Right cardiac atrium (tissue), 5 donors: ENCODE measurements at regions not wholly inside any gene's neighbourhood (a gene's known extent, or its start where the extent isn't known, plus 50 kb on each side); places are given as distances from the start of the nearest gene placed in this dataset.
"Not testable (repeated sequence)": the region's sequence is repeated elsewhere in the genome, so short reads cannot be mapped to it uniquely, and the experiment has no call there.

Source experiments
- ATAC-seq, 2 donors: fragments of 200-7000 bp; cut with Tn5 transposase; one replicate each; pipeline versions ENCODE4 v1.8.0 to v1.9.1; 2020; ENCODE audit warnings: moderate library complexity in 2 of 2, mild to moderate bottlenecking in 1 of 2
- DNase-seq, 3 donors: peaks; one replicate each; pipeline ENCODE4 v3.0.0-alpha.2; 2020
- H3K27ac ChIP-seq: one replicate; pipeline ENCODE4 v1.5.1; 2013; ENCODE audit warnings: mild to moderate bottlenecking, low read length, control low read depth, moderate library complexity
- H3K27me3 ChIP-seq: one replicate; pipeline ENCODE4 v1.6.1; 2013; ENCODE audit not compliant: control insufficient read depth, insufficient read depth
- H3K4me1 ChIP-seq: one replicate; pipeline ENCODE4 v1.6.1; 2013; ENCODE audit warnings: low read length; ENCODE audit not compliant: control insufficient read depth, insufficient read depth
- H3K4me3 ChIP-seq: one replicate; pipeline ENCODE4 v1.5.1; 2013; ENCODE audit warnings: low read length, control low read depth
- H3K9me3 ChIP-seq: one replicate; pipeline ENCODE4 v1.6.1; 2013; ENCODE audit warnings: low read length; ENCODE audit not compliant: control insufficient read depth
- WGBS: extraction: QIAGEN DNeasy Blood & Tissue Kit; methylation state at CpG from one replicate; pipeline ENCODE4 v1.1.7; 2013; 5-methylcytosine and 5-hydroxymethylcytosine counted together
- intact Hi-C, 4 donors: fragments of 100-400 bp; cut with DNase I; formaldehyde crosslinking; loops; one replicate each; pipeline versions ENCODE4 v1.11.0 to v1.14.0; 2022 to 2023
- donor health status: healthy with polysubstance abuse.
- donor health status: DM: no; HTN: yes; CAD: no.
- donor health status: DM: no; HTN: no; CAD: no.
- donor health status: DM: no; HTN: yes; CAD: no; lungs with severe emphysema.
- donor health status: DM: yes; HTN: yes; CAD: no.

GRCh38 chr13:81021284-81021840, 680.4 kb upstream of the SPRY2 start:
- H3K9me3 ChIP-seq, result peaks cover 3% of the 10 kb centered on the region
- no peaks in the 10 kb centered on the region for H3K4me1 ChIP-seq
- DNase-seq, result no peak
- 80% methylated on average over 5 of the region's 5 CpGs for WGBS
- H3K27me3 ChIP-seq, result no peaks in the 10 kb centered on the region
- H3K4me3 ChIP-seq, result no peak overlapping the region
- no peak overlapping the region for H3K27ac ChIP-seq
- intact Hi-C loops, result no loop called here
- ATAC-seq, result no peak

- Histone ChIP-seq H3K27me3 (no peaks in the 10 kb centered on the region), H3K4me1 (no peaks in the 10 kb centered on the region), H3K27ac (no peak overlapping the region), H3K9me3 (peaks cover 3% of the 10 kb centered on the region), H3K4me3 (no peak overlapping the region)
- intact Hi-C loops, result no loop called here
- 83% methylated on average over 2 of the region's 2 CpGs for WGBS
- ATAC-seq (no peak), DNase-seq (no peak)
Measured at GRCh38 chr13:81020010-81020409, 679.1 kb upstream of the SPRY2 start.

GRCh38 chr13:81018936-81019335, 678.0 kb upstream of the SPRY2 start:
- 66% methylated on average over 3 of the region's 3 CpGs for WGBS
- no peak overlapping the region for H3K4me3 ChIP-seq
- DNase-seq (no peak), ATAC-seq (no peak)
- H3K4me1 ChIP-seq, result no peaks in the 10 kb centered on the region
- H3K27ac ChIP-seq, result no peak overlapping the region
- intact Hi-C loops, result no loop called here
- peaks cover 3% of the 10 kb centered on the region for H3K9me3 ChIP-seq
- no peaks in the 10 kb centered on the region for H3K27me3 ChIP-seq

- intact Hi-C loops, result no loop called here
Measured at GRCh38 chr13:81017513-81018152, 676.7 kb upstream of the SPRY2 start.

GRCh38 chr13:81012031-81012430, 671.1 kb upstream of the SPRY2 start:
- DNase-seq (no peak), ATAC-seq (no peak)
- H3K4me3 ChIP-seq, result no peak overlapping the region
- no peak overlapping the region for H3K27ac ChIP-seq
- H3K27me3 ChIP-seq, result no peaks in the 10 kb centered on the region
- intact Hi-C loops, result no loop called here
- H3K4me1 ChIP-seq, result no peaks in the 10 kb centered on the region
- 91% methylated on average over 4 of the region's 4 CpGs for WGBS
- no peaks in the 10 kb centered on the region for H3K9me3 ChIP-seq

More at GRCh38 chr13:81017513-81018152, 676.7 kb upstream of the SPRY2 start:
- ATAC-seq (peak in 1 of 2 donors; percentile 43), DNase-seq (no peak)
- Histone ChIP-seq H3K4me1 (no peaks in the 10 kb centered on the region), H3K27ac (no peak overlapping the region), H3K27me3 (no peaks in the 10 kb centered on the region), H3K4me3 (peak overlapping the region; percentile 36), H3K9me3 (peaks cover 3% of the 10 kb centered on the region)
- 20% methylated on average over 4 of the region's 4 CpGs for WGBS

GRCh38 chr13:81001828-81002385, 661.0 kb upstream of the SPRY2 start:
- Histone ChIP-seq H3K9me3 (no peaks in the 10 kb centered on the region), H3K4me1 (no peaks in the 10 kb centered on the region), H3K27ac (no peak overlapping the region), H3K4me3 (no peak overlapping the region), H3K27me3 (no peaks in the 10 kb centered on the region)
- 61% methylated on average over 1 of the region's 1 CpG for WGBS
- ATAC-seq (no peak), DNase-seq (no peak)
- intact Hi-C loops, result no loop called here

GRCh38 chr13:80998603-80999002, 657.7 kb upstream of the SPRY2 start:
- H3K27ac ChIP-seq, H3K4me3 ChIP-seq, H3K4me1 ChIP-seq, H3K27me3 ChIP-seq, H3K9me3 ChIP-seq, intact Hi-C loops, ATAC-seq: not testable (repeated sequence)
- peak in 1 of 3 donors; percentile 45 for DNase-seq
- WGBS, result 93% methylated on average over 15 of the region's 15 CpGs

GRCh38 chr13:80989747-80990146, 648.8 kb upstream of the SPRY2 start:
- no peak for ATAC-seq

GRCh38 chr13:80989241-80989640, 648.3 kb upstream of the SPRY2 start:
- DNase-seq (no peak), ATAC-seq (no peak)
- Histone ChIP-seq H3K27ac (no peak overlapping the region), H3K4me1 (no peaks in the 10 kb centered on the region), H3K9me3 (no peaks in the 10 kb centered on the region), H3K4me3 (no peak overlapping the region), H3K27me3 (no peaks in the 10 kb centered on the region)
- 75% methylated on average over 6 of the region's 6 CpGs for WGBS
- intact Hi-C loops, result no loop called here

More at GRCh38 chr13:80989747-80990146, 648.8 kb upstream of the SPRY2 start:
- intact Hi-C loops, result no loop called here
- H3K27ac ChIP-seq, result no peak overlapping the region
- no peaks in the 10 kb centered on the region for H3K9me3 ChIP-seq
- no peak for DNase-seq
- no peak overlapping the region for H3K4me3 ChIP-seq
- no peaks in the 10 kb centered on the region for H3K27me3 ChIP-seq
- H3K4me1 ChIP-seq, result no peaks in the 10 kb centered on the region
- WGBS, result 62% methylated on average over 1 of the region's 1 CpG

GRCh38 chr13:80988391-80989151, 647.6 kb upstream of the SPRY2 start:
- Histone ChIP-seq H3K4me3 (no peak overlapping the region), H3K27ac (no peak overlapping the region), H3K27me3 (no peaks in the 10 kb centered on the region), H3K4me1 (no peaks in the 10 kb centered on the region), H3K9me3 (no peaks in the 10 kb centered on the region)
- no peak for ATAC-seq
- intact Hi-C loops, result no loop called here
- no peak for DNase-seq
- WGBS, result 59% methylated on average over 6 of the region's 6 CpGs

GRCh38 chr13:80979035-80979641, 638.2 kb upstream of the SPRY2 start:
- H3K4me1 ChIP-seq, result no peaks in the 10 kb centered on the region
- WGBS, result 41% methylated on average over 9 of the region's 9 CpGs
- no peaks in the 10 kb centered on the region for H3K9me3 ChIP-seq
- H3K27me3 ChIP-seq, result no peaks in the 10 kb centered on the region
- no peak overlapping the region for H3K27ac ChIP-seq
- DNase-seq (peak in 2 of 3 donors; percentile 32 to 51), ATAC-seq (peak in 1 of 2 donors; percentile 52)
- intact Hi-C loops, result no loop called here
- H3K4me3 ChIP-seq, result no peak overlapping the region
